ENCODE measurements at regions not wholly inside any gene's neighbourhood (a gene's known extent, or its start where the extent isn't known, plus 50 kb on each side); places are given as distances from the start of the nearest gene placed in this dataset.

GRCh38 chr14:95442633-95443021 is 73.8 kb downstream of the SYNE3 start:
- Histone ChIP-seq H3K4me3 (ENCODE audit: insufficient read depth, low read depth, low read length) (no peak overlapping the region), H3K4me1 (ENCODE audit: control insufficient read depth, insufficient read depth, low read length) (peaks cover 6% of the 10 kb centered on the region), H3K27ac (ENCODE audit: insufficient read depth, low read depth, low read length, poor library complexity, severe bottlenecking) (no peak overlapping the region), H3K36me3 (ENCODE audit: control insufficient read depth, insufficient read depth, low read length) (no peaks in the 10 kb centered on the region), H3K27me3 (ENCODE audit: control insufficient read depth, insufficient read depth, low read length, poor library complexity, severe bottlenecking) (no peaks in the 10 kb centered on the region), H3K9me3 (ENCODE audit: control insufficient read depth, low read length) (no peaks in the 10 kb centered on the region)
- 37 to 52% methylated on average over 5 of the region's 5 CpGs for WGBS, 2 experiments

GRCh38 chr14:95442016-95442632 is 74.3 kb downstream of the SYNE3 start:
- no peaks in the 10 kb centered on the region for H3K9me3 ChIP-seq (ENCODE audit: control insufficient read depth, low read length)
- H3K36me3 ChIP-seq (ENCODE audit: control insufficient read depth, insufficient read depth, low read length), result no peaks in the 10 kb centered on the region
- peaks cover 6% of the 10 kb centered on the region for H3K4me1 ChIP-seq (ENCODE audit: control insufficient read depth, insufficient read depth, low read length)
- WGBS, 2 experiments, result 73 to 80% methylated on average over 5 to 6 of the region's 6 CpGs
- no peak overlapping the region for H3K27ac ChIP-seq (ENCODE audit: insufficient read depth, low read depth, low read length, poor library complexity, severe bottlenecking)
- no peaks in the 10 kb centered on the region for H3K27me3 ChIP-seq (ENCODE audit: control insufficient read depth, insufficient read depth, low read length, poor library complexity, severe bottlenecking)
- H3K4me3 ChIP-seq (ENCODE audit: insufficient read depth, low read depth, low read length), result no peak overlapping the region

GRCh38 chr14:95440951-95441350 is 75.5 kb downstream of the SYNE3 start:
- Histone ChIP-seq H3K4me1 (ENCODE audit: control insufficient read depth, insufficient read depth, low read length) (peaks cover 6% of the 10 kb centered on the region), H3K27ac (ENCODE audit: insufficient read depth, low read depth, low read length, poor library complexity, severe bottlenecking) (no peak overlapping the region), H3K9me3 (ENCODE audit: control insufficient read depth, low read length) (no peaks in the 10 kb centered on the region), H3K36me3 (ENCODE audit: control insufficient read depth, insufficient read depth, low read length) (no peaks in the 10 kb centered on the region), H3K4me3 (ENCODE audit: insufficient read depth, low read depth, low read length) (no peak overlapping the region), H3K27me3 (ENCODE audit: control insufficient read depth, insufficient read depth, low read length, poor library complexity, severe bottlenecking) (no peaks in the 10 kb centered on the region)
- WGBS, 2 experiments, result 17 to 21% methylated on average over 2 of the region's 2 CpGs

GRCh38 chr14:95440496-95440895 is 76.0 kb downstream of the SYNE3 start:
- Histone ChIP-seq H3K4me3 (ENCODE audit: insufficient read depth, low read depth, low read length) (no peak overlapping the region), H3K36me3 (ENCODE audit: control insufficient read depth, insufficient read depth, low read length) (no peaks in the 10 kb centered on the region), H3K9me3 (ENCODE audit: control insufficient read depth, low read length) (no peaks in the 10 kb centered on the region), H3K27ac (ENCODE audit: insufficient read depth, low read depth, low read length, poor library complexity, severe bottlenecking) (no peak overlapping the region), H3K27me3 (ENCODE audit: control insufficient read depth, insufficient read depth, low read length, poor library complexity, severe bottlenecking) (no peaks in the 10 kb centered on the region), H3K4me1 (ENCODE audit: control insufficient read depth, insufficient read depth, low read length) (peaks cover 6% of the 10 kb centered on the region)
- 91 to 92% methylated on average over 5 of the region's 5 CpGs for WGBS, 2 experiments

GRCh38 chr14:95439881-95440280 is 76.6 kb downstream of the SYNE3 start:
- WGBS, 2 experiments, result 94 to 95% methylated on average over 14 of the region's 14 CpGs
- Histone ChIP-seq H3K36me3 (ENCODE audit: control insufficient read depth, insufficient read depth, low read length) (no peaks in the 10 kb centered on the region), H3K4me3 (ENCODE audit: insufficient read depth, low read depth, low read length) (no peak overlapping the region), H3K27me3 (ENCODE audit: control insufficient read depth, insufficient read depth, low read length, poor library complexity, severe bottlenecking) (no peaks in the 10 kb centered on the region), H3K27ac (ENCODE audit: insufficient read depth, low read depth, low read length, poor library complexity, severe bottlenecking) (no peak overlapping the region), H3K4me1 (ENCODE audit: control insufficient read depth, insufficient read depth, low read length) (peaks cover 6% of the 10 kb centered on the region), H3K9me3 (ENCODE audit: control insufficient read depth, low read length) (no peaks in the 10 kb centered on the region)

- H3K27ac ChIP-seq (ENCODE audit: insufficient read depth, low read depth, low read length, poor library complexity, severe bottlenecking), result no peak overlapping the region
- WGBS, 2 experiments, result 80 to 88% methylated on average over 5 of the region's 5 CpGs
- no peaks in the 10 kb centered on the region for H3K36me3 ChIP-seq (ENCODE audit: control insufficient read depth, insufficient read depth, low read length)
- H3K4me1 ChIP-seq (ENCODE audit: control insufficient read depth, insufficient read depth, low read length), result peaks cover 6% of the 10 kb centered on the region
- H3K9me3 ChIP-seq (ENCODE audit: control insufficient read depth, low read length), result no peaks in the 10 kb centered on the region
- H3K4me3 ChIP-seq (ENCODE audit: insufficient read depth, low read depth, low read length), result no peak overlapping the region
- no peaks in the 10 kb centered on the region for H3K27me3 ChIP-seq (ENCODE audit: control insufficient read depth, insufficient read depth, low read length, poor library complexity, severe bottlenecking)
These were observed 78.7 kb downstream of the SYNE3 start for GRCh38 chr14:95437715-95438114.

GRCh38 chr14:95436354-95436753 is 80.1 kb downstream of the SYNE3 start:
- H3K4me3 ChIP-seq (ENCODE audit: insufficient read depth, low read depth, low read length), result no peak overlapping the region
- no peak overlapping the region for H3K27ac ChIP-seq (ENCODE audit: insufficient read depth, low read depth, low read length, poor library complexity, severe bottlenecking)
- H3K4me1 ChIP-seq (ENCODE audit: control insufficient read depth, insufficient read depth, low read length), result peaks cover 6% of the 10 kb centered on the region
- H3K36me3 ChIP-seq (ENCODE audit: control insufficient read depth, insufficient read depth, low read length), result no peaks in the 10 kb centered on the region
- WGBS, 2 experiments, result 92 to 96% methylated on average over 4 of the region's 4 CpGs
- H3K27me3 ChIP-seq (ENCODE audit: control insufficient read depth, insufficient read depth, low read length, poor library complexity, severe bottlenecking), result no peaks in the 10 kb centered on the region
- no peaks in the 10 kb centered on the region for H3K9me3 ChIP-seq (ENCODE audit: control insufficient read depth, low read length)

- Histone ChIP-seq H3K36me3 (ENCODE audit: control insufficient read depth, insufficient read depth, low read length) (no peaks in the 10 kb centered on the region), H3K27me3 (ENCODE audit: control insufficient read depth, insufficient read depth, low read length, poor library complexity, severe bottlenecking) (no peaks in the 10 kb centered on the region), H3K9me3 (ENCODE audit: control insufficient read depth, low read length) (no peaks in the 10 kb centered on the region), H3K27ac (ENCODE audit: insufficient read depth, low read depth, low read length, poor library complexity, severe bottlenecking) (no peak overlapping the region), H3K4me3 (ENCODE audit: insufficient read depth, low read depth, low read length) (no peak overlapping the region), H3K4me1 (ENCODE audit: control insufficient read depth, insufficient read depth, low read length) (no peaks in the 10 kb centered on the region)
- WGBS, 2 experiments, result 79 to 90% methylated on average over 1 of the region's 1 CpG
These were observed 82.3 kb downstream of the SYNE3 start for GRCh38 chr14:95434121-95434520.

GRCh38 chr14:95433094-95433478 is 83.4 kb downstream of the SYNE3 start:
- H3K27me3 ChIP-seq (ENCODE audit: control insufficient read depth, insufficient read depth, low read length, poor library complexity, severe bottlenecking), result no peaks in the 10 kb centered on the region
- no peaks in the 10 kb centered on the region for H3K4me1 ChIP-seq (ENCODE audit: control insufficient read depth, insufficient read depth, low read length)
- H3K9me3 ChIP-seq (ENCODE audit: control insufficient read depth, low read length), result no peaks in the 10 kb centered on the region
- no peak overlapping the region for H3K27ac ChIP-seq (ENCODE audit: insufficient read depth, low read depth, low read length, poor library complexity, severe bottlenecking)
- WGBS, 2 experiments, result 93% methylated on average over 8 of the region's 8 CpGs
- no peaks in the 10 kb centered on the region for H3K36me3 ChIP-seq (ENCODE audit: control insufficient read depth, insufficient read depth, low read length)
- no peak overlapping the region for H3K4me3 ChIP-seq (ENCODE audit: insufficient read depth, low read depth, low read length)

GRCh38 chr14:95432144-95433093 is 84.0 kb downstream of the SYNE3 start:
- 43 to 44% methylated on average over 20 of the region's 20 CpGs for WGBS, 2 experiments
- no peaks in the 10 kb centered on the region for H3K36me3 ChIP-seq (ENCODE audit: control insufficient read depth, insufficient read depth, low read length)
- no peak overlapping the region for H3K4me3 ChIP-seq (ENCODE audit: insufficient read depth, low read depth, low read length)
- no peaks in the 10 kb centered on the region for H3K4me1 ChIP-seq (ENCODE audit: control insufficient read depth, insufficient read depth, low read length)
- H3K9me3 ChIP-seq (ENCODE audit: control insufficient read depth, low read length), result no peaks in the 10 kb centered on the region
- no peak overlapping the region for H3K27ac ChIP-seq (ENCODE audit: insufficient read depth, low read depth, low read length, poor library complexity, severe bottlenecking)
- no peaks in the 10 kb centered on the region for H3K27me3 ChIP-seq (ENCODE audit: control insufficient read depth, insufficient read depth, low read length, poor library complexity, severe bottlenecking)

Measured in ectodermal cell (in vitro differentiated cells).